HG03159 (cell line): ENCODE measurements at regions not wholly inside any gene's neighbourhood (a gene's known extent, or its start where the extent isn't known, plus 50 kb on each side); places are given as distances from the start of the nearest gene placed in this dataset.

Experiments used
- ATAC-seq: cut with Tn5 transposase; IDR thresholded peaks from one replicate; pipeline ENCODE4 v1.9.1; 2021; ENCODE audit warnings: mild to moderate bottlenecking, moderate library complexity; ENCODE audit not compliant: unreplicated experiment

- no peak for ATAC-seq
Observed at GRCh38 chr20:48066851-48067250, 281.6 kb upstream of the SULF2 start.

- no peak for ATAC-seq
Observed at GRCh38 chr20:48066246-48066645, 281.0 kb upstream of the SULF2 start.

GRCh38 chr20:48065833-48066232, 280.6 kb upstream of the SULF2 start:
- no peak for ATAC-seq

GRCh38 chr20:48064929-48065328, 279.6 kb upstream of the SULF2 start:
- ATAC-seq: no peak

GRCh38 chr20:48060841-48061720, 275.8 kb upstream of the SULF2 start:
- no peak for ATAC-seq

GRCh38 chr20:48058611-48059559, 273.6 kb upstream of the SULF2 start:
- ATAC-seq: no peak

- no peak for ATAC-seq
Observed at GRCh38 chr20:48057739-48058138, 272.5 kb upstream of the SULF2 start.

GRCh38 chr20:48057251-48057650, 272.0 kb upstream of the SULF2 start:
- ATAC-seq: no peak

GRCh38 chr20:48056218-48056617, 270.9 kb upstream of the SULF2 start:
- no peak for ATAC-seq

- ATAC-seq: no peak
Observed at GRCh38 chr20:48054051-48054450, 268.8 kb upstream of the SULF2 start.

- ATAC-seq: no peak
Observed at GRCh38 chr20:48052475-48052835, 267.2 kb upstream of the SULF2 start.

- ATAC-seq: no peak
Observed at GRCh38 chr20:48051794-48052474, 266.7 kb upstream of the SULF2 start.

GRCh38 chr20:48049641-48050040, 264.4 kb upstream of the SULF2 start:
- no peak for ATAC-seq

GRCh38 chr20:48049171-48049570, 263.9 kb upstream of the SULF2 start:
- ATAC-seq: no peak

GRCh38 chr20:48047447-48047846, 262.2 kb upstream of the SULF2 start:
- ATAC-seq: no peak

GRCh38 chr20:48042628-48043027, 257.3 kb upstream of the SULF2 start:
- ATAC-seq: no peak

- ATAC-seq: no peak
Observed at GRCh38 chr20:48041078-48041780, 255.9 kb upstream of the SULF2 start.

GRCh38 chr20:48040491-48040890, 255.2 kb upstream of the SULF2 start:
- no peak for ATAC-seq

- ATAC-seq: no peak
Observed at GRCh38 chr20:48040051-48040450, 254.8 kb upstream of the SULF2 start.

GRCh38 chr20:48039514-48039913, 254.2 kb upstream of the SULF2 start:
- ATAC-seq: no peak

- ATAC-seq: no peak
Observed at GRCh38 chr20:48038713-48039112, 253.4 kb upstream of the SULF2 start.
